COLO668 (cell line): ENCODE measurements at regions not wholly inside any gene's neighbourhood (a gene's known extent, or its start where the extent isn't known, plus 50 kb on each side); places are given as distances from the start of the nearest gene placed in this dataset.
"Not testable (repeated sequence)": the region's sequence is repeated elsewhere in the genome, so short reads cannot be mapped to it uniquely, and the experiment has no call there.

Source experiments
- DNase-seq: peaks from one replicate; lab custom pipeline; 2025; ENCODE audit not compliant: unreplicated experiment; lab: John Stamatoyannopoulos, UW

- no peak for DNase-seq
These were observed 248.5 kb upstream of the ONECUT1 start for GRCh38 chr15:53038655-53038941.

DNA sequence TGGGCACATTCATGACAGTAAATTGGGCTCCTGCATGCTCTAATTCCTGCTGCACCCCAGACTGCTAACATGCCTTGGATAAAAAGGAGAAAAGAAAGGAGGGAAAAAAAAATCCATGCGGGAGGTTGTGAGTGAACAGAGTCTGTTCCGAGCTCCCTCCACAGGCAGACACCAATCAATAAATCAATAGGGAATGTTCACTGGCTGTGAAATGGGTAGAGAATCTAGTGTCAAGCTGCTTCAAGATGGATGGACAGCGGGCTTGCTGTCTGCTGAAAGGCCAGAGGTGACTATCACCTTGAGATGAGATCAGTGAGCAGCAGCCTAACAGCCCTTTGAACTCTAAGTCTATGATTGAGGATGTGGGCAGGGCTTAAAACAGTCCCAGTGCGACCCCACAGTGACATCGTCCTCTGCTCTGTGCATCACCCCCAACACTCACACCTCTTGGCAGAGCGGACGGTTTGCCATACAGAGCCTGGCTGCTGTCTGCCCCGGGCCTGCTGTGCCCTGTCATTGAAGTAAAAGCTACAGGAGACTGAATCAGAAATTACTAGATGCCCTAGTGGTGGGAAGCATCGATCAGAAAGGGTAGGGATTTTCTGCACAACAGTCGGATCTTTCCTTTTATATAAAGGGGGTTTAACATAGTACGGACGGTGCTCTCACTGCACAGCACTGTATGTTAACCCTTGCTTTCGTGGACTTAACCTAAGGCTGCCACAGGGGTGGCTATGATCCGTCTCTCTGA, 247.9 kb upstream of the ONECUT1 start:
- no peak for DNase-seq

GRCh38 chr15:53036641-53037040, 246.5 kb upstream of the ONECUT1 start:
- no peak for DNase-seq

- DNase-seq, result no peak
These were observed 244.7 kb upstream of the ONECUT1 start for GRCh38 chr15:53034767-53035245.

DNA sequence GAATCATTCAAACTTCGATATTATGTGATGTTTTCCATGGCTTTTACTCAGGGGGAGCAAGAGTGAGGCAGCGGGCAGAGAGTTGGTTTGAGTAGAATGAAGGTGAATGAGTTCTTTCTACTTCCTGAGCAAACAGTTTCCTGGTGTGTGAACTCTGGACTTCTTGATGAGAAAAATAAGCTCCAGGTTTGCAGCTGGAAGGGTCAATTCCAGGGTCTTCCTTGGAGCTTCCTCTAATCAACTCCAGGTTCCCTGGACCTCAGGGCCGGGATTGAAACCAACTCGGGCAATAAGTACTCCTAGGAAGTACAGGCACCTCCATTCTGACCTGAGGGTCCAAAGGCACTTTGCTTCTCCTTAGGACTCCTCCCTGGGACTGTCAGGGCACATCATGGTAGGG, 243.6 kb upstream of the ONECUT1 start:
- DNase-seq, result no peak

GRCh38 chr15:53031469-53031868, 241.3 kb upstream of the ONECUT1 start:
- DNase-seq, result peak; percentile 6

DNA sequence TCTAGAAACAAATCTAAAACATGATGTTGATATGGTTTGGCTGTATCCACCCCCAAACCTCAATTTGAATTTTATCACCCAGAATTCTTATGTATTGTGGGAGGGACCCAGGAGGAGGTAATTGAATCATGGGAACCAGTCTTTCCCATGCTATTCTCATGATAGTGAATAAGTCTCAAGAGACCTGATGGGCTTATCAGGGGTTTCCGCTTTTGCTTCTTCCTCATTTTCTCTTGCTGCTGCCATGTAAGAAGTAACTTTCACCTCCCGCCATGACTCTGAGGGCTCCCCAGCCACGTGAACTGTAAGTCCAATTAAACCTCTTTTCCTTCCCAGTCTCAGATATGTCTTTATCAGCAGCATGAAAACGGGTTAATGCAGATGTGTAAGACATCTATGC, 232.7 kb upstream of the ONECUT1 start:
- no peak for DNase-seq

DNA sequence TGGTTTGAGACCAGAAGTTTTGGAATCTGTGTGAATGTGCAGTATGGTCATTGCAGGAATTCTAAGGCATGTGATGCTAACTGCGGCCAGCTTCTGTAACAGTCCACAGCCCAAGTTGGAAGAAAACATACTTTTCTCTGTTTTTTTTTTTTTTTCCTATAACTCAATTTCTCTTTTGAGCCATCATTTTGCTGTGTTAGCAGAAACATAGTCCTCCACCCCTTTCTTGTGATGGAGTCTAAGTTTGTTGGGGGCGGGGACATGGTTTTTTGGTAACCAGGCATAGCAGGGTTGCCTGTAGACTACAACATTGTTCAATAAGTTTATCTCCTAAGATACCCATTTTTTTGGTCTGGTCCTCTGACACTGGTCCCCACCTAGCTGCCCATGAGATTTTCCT, 223.2 kb upstream of the ONECUT1 start:
- DNase-seq, result no peak

GRCh38 chr15:53011779-53012178, 221.6 kb upstream of the ONECUT1 start:
- DNase-seq, result not testable (repeated sequence)

- no peak for DNase-seq
These were observed 219.0 kb upstream of the ONECUT1 start for GRCh38 chr15:53009093-53009492.

DNA sequence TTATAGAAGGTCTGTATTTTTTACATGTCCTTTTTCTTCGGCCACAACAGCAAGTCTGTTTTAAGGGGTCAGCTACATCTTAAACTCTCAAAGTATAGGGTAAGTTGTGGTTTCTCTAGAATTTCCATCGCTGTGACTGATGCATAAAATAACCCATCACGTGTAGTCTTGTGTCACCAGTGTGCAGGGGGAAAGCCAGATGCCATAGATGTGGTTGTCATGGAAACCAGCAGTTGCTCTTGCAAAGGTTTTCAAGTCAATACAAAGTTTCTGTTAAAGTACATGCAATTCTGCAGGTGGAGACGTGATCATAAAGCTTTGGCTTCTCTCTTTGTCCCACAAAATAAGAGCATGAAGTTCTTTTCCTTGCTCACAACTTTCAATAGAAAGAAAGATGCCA, 210.3 kb upstream of the ONECUT1 start:
- no peak for DNase-seq

DNA sequence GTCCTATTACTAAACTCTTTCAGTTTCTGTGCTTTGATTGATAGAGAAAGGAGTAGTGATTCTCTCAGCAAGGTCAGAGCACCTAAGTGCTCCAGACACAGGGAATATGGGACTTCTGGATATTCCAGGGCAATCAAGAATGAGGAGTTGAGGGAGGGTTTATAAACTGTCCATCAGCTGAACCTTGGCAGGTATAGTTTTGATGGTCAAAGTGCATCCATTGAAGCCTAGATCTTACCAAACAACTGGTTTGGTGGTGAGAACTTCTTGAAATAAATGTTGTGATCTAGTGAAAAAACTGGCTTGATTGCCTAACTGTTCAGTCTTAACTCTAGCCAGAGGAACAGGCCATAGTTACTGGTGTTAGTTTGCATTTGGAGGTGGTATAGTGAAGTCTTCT, 207.0 kb upstream of the ONECUT1 start:
- no peak for DNase-seq

- DNase-seq, result no peak
These were observed 204.2 kb upstream of the ONECUT1 start for GRCh38 chr15:52994290-52994689.

DNA sequence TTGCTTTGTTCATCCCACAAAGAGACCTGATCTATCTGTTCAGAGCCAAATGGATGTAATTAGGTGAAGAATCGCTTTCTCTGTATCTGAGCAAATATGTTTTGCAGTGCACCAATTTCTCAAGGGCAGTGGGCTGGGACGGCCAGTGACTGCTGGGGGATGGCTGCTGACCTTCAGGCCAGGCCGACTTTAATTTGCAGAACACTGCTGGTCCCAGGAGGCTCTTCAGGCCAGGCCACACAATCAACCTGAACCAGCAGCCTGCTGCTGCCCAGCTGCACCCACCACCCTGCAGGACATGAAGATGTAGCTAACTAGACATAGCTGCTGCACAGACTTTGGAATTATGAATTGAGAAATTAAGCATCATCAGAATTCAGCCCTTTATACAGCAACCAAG, 194.4 kb upstream of the ONECUT1 start:
- no peak for DNase-seq

- no peak for DNase-seq
These were observed 190.3 kb upstream of the ONECUT1 start for GRCh38 chr15:52980446-52980845.

DNA sequence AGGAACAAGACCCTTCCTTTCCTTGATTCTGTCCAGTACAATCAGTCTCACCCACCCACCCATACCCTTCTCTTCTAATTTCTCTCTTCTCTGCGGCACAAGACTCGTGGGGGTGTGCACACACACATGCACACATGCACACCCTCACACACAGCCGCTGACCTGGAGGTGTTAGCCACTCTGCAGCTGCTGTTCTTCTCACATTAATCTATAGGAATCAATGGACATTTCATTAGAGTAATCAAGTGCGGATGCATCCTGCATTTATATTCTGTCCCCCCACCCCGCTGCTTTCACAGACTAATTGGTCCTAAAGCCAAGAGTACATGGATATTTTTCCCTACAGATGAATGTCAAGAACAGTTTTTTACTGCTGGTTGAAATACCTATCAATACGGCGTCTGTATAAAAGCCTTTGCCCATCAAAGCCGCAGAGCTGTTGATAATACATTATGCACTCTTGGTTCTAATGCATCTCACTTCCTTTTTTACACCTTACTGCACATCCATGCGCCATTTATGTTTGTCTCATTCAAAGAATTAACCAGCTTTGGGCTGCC, 186.5 kb upstream of the ONECUT1 start:
- no peak for DNase-seq

DNA sequence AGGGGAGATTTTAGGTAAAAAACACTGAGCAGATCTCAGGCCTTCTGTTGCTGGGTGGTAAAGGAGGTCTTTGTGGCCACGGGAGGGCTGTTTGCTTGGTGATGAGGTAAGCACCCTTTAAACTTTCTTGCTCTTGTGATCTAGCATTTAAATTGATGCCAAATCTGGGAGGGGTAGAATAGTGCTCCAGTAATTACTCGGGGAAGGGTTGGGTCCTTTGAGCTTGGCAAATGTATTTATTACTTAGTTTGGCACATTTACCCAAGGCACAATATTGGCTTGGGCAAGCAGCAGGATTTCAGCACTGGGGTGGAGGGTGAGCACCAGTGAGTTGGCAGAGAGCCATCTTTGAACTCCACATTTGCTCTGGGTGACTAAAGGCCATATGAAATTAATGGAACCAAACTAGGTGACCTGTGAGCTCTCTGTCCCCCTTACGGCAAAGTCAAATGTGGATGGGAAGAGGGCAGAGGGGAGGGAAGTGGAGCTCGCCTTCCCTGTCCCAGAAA, 185.9 kb upstream of the ONECUT1 start:
- DNase-seq, result no peak

- no peak for DNase-seq
These were observed 173.7 kb upstream of the ONECUT1 start for GRCh38 chr15:52963865-52964264.

DNA sequence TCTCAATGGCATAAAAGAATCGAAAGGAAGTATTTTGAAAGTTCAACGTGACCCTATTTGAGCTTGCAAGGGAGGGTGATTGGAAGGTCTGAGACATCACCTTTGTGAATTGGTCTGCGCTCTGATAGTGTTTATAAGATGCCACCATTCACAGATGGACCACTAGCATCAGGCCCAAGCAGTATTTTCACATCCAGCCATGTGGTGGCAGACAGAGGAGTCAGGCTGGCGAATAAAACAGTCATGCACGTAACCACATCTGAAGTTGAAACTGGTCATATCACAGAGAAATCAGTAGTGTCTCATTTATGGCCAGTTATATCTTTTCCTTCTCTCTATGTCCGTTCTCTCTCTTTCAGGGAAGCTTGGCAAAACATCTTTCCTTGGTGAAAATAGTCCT, 170.1 kb upstream of the ONECUT1 start:
- no peak for DNase-seq

GRCh38 chr15:52943746-52944145, 153.6 kb upstream of the ONECUT1 start:
- DNase-seq, result no peak

DNA sequence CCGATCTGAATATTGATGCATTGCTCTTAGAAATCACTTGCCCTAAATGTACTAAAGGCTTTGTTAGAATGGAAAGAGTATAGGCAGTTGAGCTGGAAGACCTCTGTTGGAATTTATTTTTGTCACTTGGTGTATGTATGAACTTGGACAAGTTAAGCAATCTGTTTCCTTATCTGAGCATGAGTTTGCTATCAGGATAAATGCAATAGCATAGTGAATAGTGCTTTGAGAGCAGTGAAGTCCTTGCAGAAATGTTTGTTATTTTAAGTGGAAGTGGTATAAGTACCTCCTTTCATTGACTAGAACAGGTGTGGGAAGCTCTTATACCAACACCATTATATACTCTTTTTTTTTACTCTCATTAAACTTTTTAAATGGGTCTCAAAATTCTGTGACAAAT, 146.4 kb upstream of the ONECUT1 start:
- no peak for DNase-seq

DNA sequence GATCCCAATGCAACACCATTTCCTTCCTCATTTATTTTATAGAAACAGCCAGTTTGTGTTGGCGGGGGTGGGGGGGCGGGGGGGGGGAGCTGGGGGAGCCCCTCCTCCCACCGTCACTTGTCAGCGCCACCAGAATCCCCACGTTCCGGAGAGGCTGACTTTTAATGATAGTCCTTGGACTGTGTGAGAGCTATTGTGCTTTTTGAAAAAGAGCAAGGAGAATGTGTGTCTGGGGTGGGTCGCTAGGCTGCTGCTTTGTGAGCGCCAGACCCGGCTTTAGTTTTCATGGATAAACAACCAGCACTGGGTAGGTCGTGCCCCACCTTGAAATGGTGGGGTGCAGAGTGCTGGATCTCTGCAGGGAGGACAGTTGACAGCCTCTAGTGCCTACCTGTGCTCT, 135.0 kb upstream of the ONECUT1 start:
- no peak for DNase-seq

- no peak for DNase-seq
These were observed 134.5 kb upstream of the ONECUT1 start for GRCh38 chr15:52924630-52925029.
